ENCODE measurements at regions not wholly inside any gene's neighbourhood (a gene's known extent, or its start where the extent isn't known, plus 50 kb on each side); places are given as distances from the start of the nearest gene placed in this dataset.

DNA sequence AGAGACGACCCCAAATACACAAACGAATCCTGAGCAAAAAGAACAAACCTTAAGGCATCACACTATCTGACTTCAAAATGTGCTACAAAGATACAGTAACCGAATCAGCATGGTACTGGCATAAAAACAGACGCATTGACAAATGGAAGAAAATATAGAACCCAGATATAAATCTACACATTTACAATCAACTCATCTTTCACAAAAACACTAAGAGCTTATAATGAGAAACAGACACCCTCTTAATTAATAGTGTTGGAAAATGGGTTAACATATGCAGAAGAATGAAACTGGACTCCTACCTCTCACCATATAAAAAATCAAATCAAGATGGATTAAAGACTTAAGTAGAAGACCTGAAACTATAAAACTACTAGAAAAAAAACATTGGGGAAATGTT, 130.3 kb upstream of the DCBLD2 start:
- H2BK15ac ChIP-seq (ENCODE audit: low read depth, low read length) = no peak overlapping the region
- TF ChIP-seq, protein P1, sequence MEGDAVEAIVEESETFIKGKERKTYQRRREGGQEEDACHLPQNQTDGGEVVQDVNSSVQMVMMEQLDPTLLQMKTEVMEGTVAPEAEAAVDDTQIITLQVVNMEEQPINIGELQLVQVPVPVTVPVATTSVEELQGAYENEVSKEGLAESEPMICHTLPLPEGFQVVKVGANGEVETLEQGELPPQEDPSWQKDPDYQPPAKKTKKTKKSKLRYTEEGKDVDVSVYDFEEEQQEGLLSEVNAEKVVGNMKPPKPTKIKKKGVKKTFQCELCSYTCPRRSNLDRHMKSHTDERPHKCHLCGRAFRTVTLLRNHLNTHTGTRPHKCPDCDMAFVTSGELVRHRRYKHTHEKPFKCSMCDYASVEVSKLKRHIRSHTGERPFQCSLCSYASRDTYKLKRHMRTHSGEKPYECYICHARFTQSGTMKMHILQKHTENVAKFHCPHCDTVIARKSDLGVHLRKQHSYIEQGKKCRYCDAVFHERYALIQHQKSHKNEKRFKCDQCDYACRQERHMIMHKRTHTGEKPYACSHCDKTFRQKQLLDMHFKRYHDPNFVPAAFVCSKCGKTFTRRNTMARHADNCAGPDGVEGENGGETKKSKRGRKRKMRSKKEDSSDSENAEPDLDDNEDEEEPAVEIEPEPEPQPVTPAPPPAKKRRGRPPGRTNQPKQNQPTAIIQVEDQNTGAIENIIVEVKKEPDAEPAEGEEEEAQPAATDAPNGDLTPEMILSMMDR (conservative IDR thresholded peaks at IDR 0.05) = no peak
- no peak overlapping the region for H3K4me3 Mint-ChIP-seq

More for the DNA sequence above, 130.3 kb upstream of the DCBLD2 start:
- no peak overlapping the region for H3K4ac ChIP-seq (ENCODE audit: low read depth, low read length)
- H3K27ac Mint-ChIP-seq = no peak overlapping the region
- H2BK20ac ChIP-seq (ENCODE audit: low read depth, low read length, poor library complexity, severe bottlenecking) = no peak overlapping the region
- H2BK12ac ChIP-seq (ENCODE audit: insufficient read length, low read depth, low read length) = no peak overlapping the region
- H3K27me3 ChIP-seq (ENCODE audit: insufficient read depth, low read length) = no peaks in the 10 kb centered on the region
- H4K5ac ChIP-seq (ENCODE audit: insufficient read length, low read depth, low read length) = no peak overlapping the region
- no peak overlapping the region for H2AK5ac ChIP-seq (ENCODE audit: insufficient read length, low read length)
- no peak overlapping the region for H2AFZ ChIP-seq (ENCODE audit: low read length)
- H3K27ac ChIP-seq (ENCODE audit: insufficient read length, low read depth, low read length) = no peak overlapping the region
- H2BK5ac ChIP-seq (ENCODE audit: insufficient read length, low read length) = no peak overlapping the region
- H3T11ph ChIP-seq (ENCODE audit: low read length) = no peak overlapping the region
- H3K23me2 ChIP-seq (ENCODE audit: insufficient read length, low read depth, low read length, poor library complexity, severe bottlenecking) = no peaks in the 10 kb centered on the region
- no peaks in the 10 kb centered on the region for H4K20me1 ChIP-seq (ENCODE audit: control insufficient read depth, insufficient read depth, insufficient read length)
- H3K4me2 ChIP-seq (ENCODE audit: insufficient read depth, insufficient read length, low read length) = no peak overlapping the region
- H3K4me1 Mint-ChIP-seq = no peaks in the 10 kb centered on the region
- no peak overlapping the region for H3K14ac ChIP-seq (ENCODE audit: insufficient read depth, low read length)
- H4K8ac ChIP-seq (replicated peaks; ENCODE audit: insufficient read length, low read depth, low read length) = no peak overlapping the region
- H3K9me3 Mint-ChIP-seq = peaks cover 14 to 19% of the 10 kb centered on the region in 2 experiments; a peak in 4 of 5 replicates
- H3K27me3 Mint-ChIP-seq (ENCODE audit: low read depth) = no peaks in the 10 kb centered on the region
- no peak for DNase-seq
- no peaks in the 10 kb centered on the region for H3K79me2 ChIP-seq (ENCODE audit: insufficient read depth, low read length)
- no peak overlapping the region for H3K9ac ChIP-seq (ENCODE audit: extremely low read depth, insufficient read length, low read length)
- whole genome bisulfite sequencing (ENCODE audit: extremely low coverage, insufficient read length, low lambda C conversion rate) = no CpG with 5 or more reads among the region's 4 CpGs
- no peaks in the 10 kb centered on the region for H3K79me1 ChIP-seq (ENCODE audit: insufficient read depth, low read depth, low read length, poor library complexity, severe bottlenecking)
- H3K56ac ChIP-seq (ENCODE audit: insufficient read length, low read depth, low read length) = no peak overlapping the region
- H3K9me3 ChIP-seq (ENCODE audit: control insufficient read depth, low read depth, low read length) = no peaks in the 10 kb centered on the region
- H3K18ac ChIP-seq (ENCODE audit: insufficient read length, low read depth, low read length) = no peak overlapping the region
- no peak overlapping the region for H4K91ac ChIP-seq (ENCODE audit: insufficient read length, low read depth, low read length)
- no peak overlapping the region for H2BK120ac ChIP-seq (ENCODE audit: low read depth, low read length, poor library complexity, severe bottlenecking)
- H3K23ac ChIP-seq (ENCODE audit: insufficient read length, low read depth, low read length) = no peak overlapping the region
- no peaks in the 10 kb centered on the region for H3K4me1 ChIP-seq (ENCODE audit: insufficient read depth, low read length)
- peaks cover 0 to 6% (median 0%) of the 10 kb centered on the region in 3 experiments; a peak in 4 of 7 replicates for H3K36me3 Mint-ChIP-seq (ENCODE audit: insufficient read depth in 1 of 3, low read depth in 3 of 3)
